ENCODE measurements at regions not wholly inside any gene's neighbourhood (a gene's known extent, or its start where the extent isn't known, plus 50 kb on each side); places are given as distances from the start of the nearest gene placed in this dataset.

- in situ Hi-C loops (cut with MboI): no loop called here
- DNase-seq (ENCODE audit: low read depth, low spot score) (no peak), ATAC-seq (no peak), FAIRE-seq (no peak)
- ChIA-PET RAD21 (ENCODE audit: unreplicated experiment) (no interaction called here), SMC1A (ENCODE audit: uncharacterized antibody, unreplicated experiment) (no interaction called here), POLR2A (no interaction called here), CTCF (no interaction called here)
- Histone ChIP-seq H3K4me2 (ENCODE audit: control insufficient read depth, insufficient read depth) (no peak overlapping the region), H4K20me1 (ENCODE audit: control insufficient read depth, insufficient read depth) (no peaks in the 10 kb centered on the region), H3K4me1 (ENCODE audit: control insufficient read depth, insufficient read depth, low read length) (no peaks in the 10 kb centered on the region; the same call in 1 of the 2 replicates), H3K4me3 (no peak overlapping the region), H3K9ac (ENCODE audit: control insufficient read depth, insufficient read depth, low read length) (no peak overlapping the region), H3K79me2 (ENCODE audit: control insufficient read depth, insufficient read depth, low read length) (no peaks in the 10 kb centered on the region), H3K27me3 (replicated peaks in 1 of 2; ENCODE audit: control insufficient read depth in 2 of 2, insufficient read depth in 2 of 2, low read length in 1 of 2) (no peaks in the 10 kb centered on the region), H3K9me3 (replicated peaks; ENCODE audit: control insufficient read depth, insufficient read depth, low read length) (no peaks in the 10 kb centered on the region; the same call in 2 of the 3 replicates), H3K36me3 (ENCODE audit: control insufficient read depth in 2 of 2, insufficient read depth in 2 of 2, low read length in 1 of 2) (no peaks in the 10 kb centered on the region), H2AFZ (ENCODE audit: control insufficient read depth, low read depth, low read length) (no peak overlapping the region), H3K27ac (ENCODE audit: control insufficient read depth, insufficient read depth) (no peak overlapping the region)
- intact Hi-C loops (cut with micrococcal nuclease; ENCODE audit: unreplicated experiment): no loop called here
- TF ChIP-seq NFXL1 (IDR thresholded peaks at IDR 0.05; ENCODE audit: borderline replicate concordance): no peak
- no peak for TF ChIP-seq RAD21 (IDR thresholded peaks at IDR 0.05; ENCODE audit: insufficient read depth, low read depth, low read length)
- no peak for TF ChIP-seq HCFC1 (IDR thresholded peaks at IDR 0.05; ENCODE audit: low read length)
- TF ChIP-seq LARP7 (IDR thresholded peaks at IDR 0.05): no peak
- TF ChIP-seq CHD2 (IDR thresholded peaks at IDR 0.05; ENCODE audit: borderline replicate concordance, low read depth, low read length): no peak
- TF ChIP-seq PAX8 (IDR thresholded peaks at IDR 0.05): no peak
- TF ChIP-seq SUPT20H (IDR thresholded peaks at IDR 0.05; ENCODE audit: borderline replicate concordance, control insufficient read depth, low read depth, low read length): no peak
- TF ChIP-seq NFYB (IDR thresholded peaks at IDR 0.05; ENCODE audit: insufficient read depth, low read depth, low read length): no peak
- 25% methylated on average over 4 of the region's 4 CpGs for WGBS (ENCODE audit: insufficient coverage, insufficient replicate concordance, low lambda C conversion rate, missing lambda C conversion rate)
- BruUV-seq (replicated peaks): no TSS peak
Measured at GRCh38 chr2:168401048-168401556, 55.0 kb upstream of the CERS6 start.

DNA sequence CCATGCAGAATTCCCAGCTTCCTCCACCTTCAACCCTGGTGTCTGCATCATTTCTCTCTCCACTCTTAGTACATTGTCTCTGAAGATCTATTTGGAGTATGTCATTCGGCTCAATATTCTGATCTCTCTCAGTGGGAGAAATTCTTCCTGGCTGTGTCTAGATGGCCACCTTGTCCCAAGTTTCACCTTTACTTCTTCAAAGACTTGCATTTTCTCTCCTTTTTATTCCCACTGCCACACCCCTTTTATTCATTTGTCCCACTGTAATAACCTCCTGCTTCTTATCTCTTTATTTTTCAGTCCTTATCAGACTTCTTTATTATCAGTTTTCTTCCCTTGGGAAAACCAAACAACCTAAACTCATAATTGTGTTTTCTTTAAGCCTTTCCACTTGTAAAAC lies 54.3 kb upstream of the CERS6 start:
- Histone ChIP-seq H3K9me3 (replicated peaks; ENCODE audit: control insufficient read depth, insufficient read depth, low read length) (no peaks in the 10 kb centered on the region; the same call in 2 of the 3 replicates), H3K27ac (ENCODE audit: control insufficient read depth, insufficient read depth) (no peak overlapping the region), H4K20me1 (ENCODE audit: control insufficient read depth, insufficient read depth) (no peaks in the 10 kb centered on the region), H2AFZ (ENCODE audit: control insufficient read depth, low read depth, low read length) (no peak overlapping the region), H3K27me3 (replicated peaks in 1 of 2; ENCODE audit: control insufficient read depth in 2 of 2, insufficient read depth in 2 of 2, low read length in 1 of 2) (no peaks in the 10 kb centered on the region), H3K36me3 (ENCODE audit: control insufficient read depth in 2 of 2, insufficient read depth in 2 of 2, low read length in 1 of 2) (no peaks in the 10 kb centered on the region), H3K9ac (ENCODE audit: control insufficient read depth, insufficient read depth, low read length) (no peak overlapping the region), H3K4me2 (ENCODE audit: control insufficient read depth, insufficient read depth) (no peak overlapping the region), H3K79me2 (ENCODE audit: control insufficient read depth, insufficient read depth, low read length) (no peaks in the 10 kb centered on the region), H3K4me3 (no peak overlapping the region), H3K4me1 (ENCODE audit: control insufficient read depth, insufficient read depth, low read length) (no peaks in the 10 kb centered on the region; the same call in 1 of the 2 replicates)
- ChIA-PET CTCF (no interaction called here), POLR2A (no interaction called here), SMC1A (ENCODE audit: uncharacterized antibody, unreplicated experiment) (no interaction called here), RAD21 (ENCODE audit: unreplicated experiment) (no interaction called here)
- ATAC-seq: no peak
- no peak for FAIRE-seq
- intact Hi-C loops (cut with micrococcal nuclease; ENCODE audit: unreplicated experiment) (no loop called here), in situ Hi-C loops (cut with MboI) (no loop called here)
- no peak for DNase-seq (ENCODE audit: low read depth, low spot score)
- no TSS peak for BruUV-seq (replicated peaks)
- WGBS (ENCODE audit: insufficient coverage, insufficient replicate concordance, low lambda C conversion rate, missing lambda C conversion rate): 83% methylated on average over 1 of the region's 1 CpG
- TF ChIP-seq EED (IDR thresholded peaks at IDR 0.05; ENCODE audit: low read depth) (no peak), E2F4 (IDR thresholded peaks at IDR 0.05; ENCODE audit: low read depth, low read length) (no peak), MYC (IDR thresholded peaks at IDR 0.05; ENCODE audit: insufficient read depth, insufficient read length, insufficient replicate concordance, low read length, severe bottlenecking) (no peak), RCOR1 (conservative IDR thresholded peaks at IDR 0.05; ENCODE audit: low read depth, low read length) (no peak), CBX5 (IDR thresholded peaks at IDR 0.05; ENCODE audit: low read depth) (no peak), RAD21 (IDR thresholded peaks at IDR 0.05; ENCODE audit: insufficient read depth, low read depth, low read length) (no peak)
- TF ChIP-seq, protein P1, sequence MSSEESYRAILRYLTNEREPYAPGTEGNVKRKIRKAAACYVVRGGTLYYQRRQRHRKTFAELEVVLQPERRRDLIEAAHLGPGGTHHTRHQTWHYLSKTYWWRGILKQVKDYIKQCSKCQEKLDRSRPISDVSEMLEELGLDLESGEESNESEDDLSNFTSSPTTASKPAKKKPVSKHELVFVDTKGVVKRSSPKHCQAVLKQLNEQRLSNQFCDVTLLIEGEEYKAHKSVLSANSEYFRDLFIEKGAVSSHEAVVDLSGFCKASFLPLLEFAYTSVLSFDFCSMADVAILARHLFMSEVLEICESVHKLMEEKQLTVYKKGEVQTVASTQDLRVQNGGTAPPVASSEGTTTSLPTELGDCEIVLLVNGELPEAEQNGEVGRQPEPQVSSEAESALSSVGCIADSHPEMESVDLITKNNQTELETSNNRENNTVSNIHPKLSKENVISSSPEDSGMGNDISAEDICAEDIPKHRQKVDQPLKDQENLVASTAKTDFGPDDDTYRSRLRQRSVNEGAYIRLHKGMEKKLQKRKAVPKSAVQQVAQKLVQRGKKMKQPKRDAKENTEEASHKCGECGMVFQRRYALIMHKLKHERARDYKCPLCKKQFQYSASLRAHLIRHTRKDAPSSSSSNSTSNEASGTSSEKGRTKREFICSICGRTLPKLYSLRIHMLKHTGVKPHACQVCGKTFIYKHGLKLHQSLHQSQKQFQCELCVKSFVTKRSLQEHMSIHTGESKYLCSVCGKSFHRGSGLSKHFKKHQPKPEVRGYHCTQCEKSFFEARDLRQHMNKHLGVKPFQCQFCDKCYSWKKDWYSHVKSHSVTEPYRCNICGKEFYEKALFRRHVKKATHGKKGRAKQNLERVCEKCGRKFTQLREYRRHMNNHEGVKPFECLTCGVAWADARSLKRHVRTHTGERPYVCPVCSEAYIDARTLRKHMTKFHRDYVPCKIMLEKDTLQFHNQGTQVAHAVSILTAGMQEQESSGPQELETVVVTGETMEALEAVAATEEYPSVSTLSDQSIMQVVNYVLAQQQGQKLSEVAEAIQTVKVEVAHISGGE (CRISPR knock-in tag; IDR thresholded peaks at IDR 0.05): no peak
